Neural progenitor cell (in vitro differentiated cells): ENCODE measurements at regions not wholly inside any gene's neighbourhood (a gene's known extent, or its start where the extent isn't known, plus 50 kb on each side); places are given as distances from the start of the nearest gene placed in this dataset.

Experiments used
- DNase-seq: peaks from one replicate; pipeline ENCODE4 v3.0.0-alpha.2; 2016; ENCODE audit warnings: low spot score
- H2AFZ ChIP-seq: fragments of 200-600 bp; sonication (generic); replicated peaks from 2 replicates; pipeline ENCODE4 v1.6.1; 2016; ENCODE audit warnings: antibody characterized with exemption
- H3F3A ChIP-seq: fragments of 200-600 bp; sonication (generic); 2 replicates; pipeline ENCODE4 v1.6.1; 2016; ENCODE audit warnings: antibody characterized with exemption, low read depth
- H3K27ac ChIP-seq: fragments of 200-600 bp; sonication (generic); 2 replicates; pipeline ENCODE4 v1.5.1; 2016; ENCODE audit warnings: mild to moderate bottlenecking
- H3K27me3 ChIP-seq: fragments of 200-600 bp; sonication (generic); 2 replicates; pipeline ENCODE4 v1.6.1; 2016; ENCODE audit warnings: mild to moderate bottlenecking, moderate library complexity
- H3K36me3 ChIP-seq: fragments of 200-600 bp; sonication (generic); 2 replicates; pipeline ENCODE4 v1.5.1; 2016
- H3K4me1 ChIP-seq: fragments of 200-600 bp; sonication (generic); 2 replicates; pipeline ENCODE4 v1.6.1; 2016; ENCODE audit warnings: mixed run types
- H3K4me2 ChIP-seq: fragments of 200-600 bp; sonication (generic); 2 replicates; pipeline ENCODE4 v1.6.1; 2016
- H3K4me3 ChIP-seq: fragments of 200-600 bp; sonication (generic); 2 replicates; pipeline ENCODE4 v1.5.1; 2016
- H3K79me2 ChIP-seq: fragments of 200-600 bp; sonication (generic); 2 replicates; pipeline ENCODE4 v1.6.1; 2016; ENCODE audit warnings: low read depth
- H3K9ac ChIP-seq: fragments of 200-600 bp; sonication (generic); 2 replicates; pipeline ENCODE4 v1.6.1; 2016
- H3K9me3 ChIP-seq: fragments of 200-600 bp; sonication (generic); 2 replicates; pipeline ENCODE4 v1.5.1; 2016; ENCODE audit warnings: low read depth
- H4K20me1 ChIP-seq: fragments of 200-600 bp; sonication (generic); 2 replicates; pipeline ENCODE4 v1.6.1; 2016; ENCODE audit warnings: low read depth
- H3K27ac Mint-ChIP-seq: 3 replicates; pipeline ENCODE4 v1.8.0; 2021; ENCODE audit warnings: mixed read lengths
- H3K27me3 Mint-ChIP-seq: 2 replicates; pipeline ENCODE4 v1.8.0; 2022; ENCODE audit warnings: low read depth, mild to moderate bottlenecking, inconsistent platforms, moderate library complexity, mixed read lengths; ENCODE audit not compliant: insufficient read depth
- H3K36me3 Mint-ChIP-seq: 3 replicates; pipeline ENCODE4 v1.8.0; 2021; ENCODE audit warnings: mixed read lengths
- H3K4me1 Mint-ChIP-seq: 3 replicates; pipeline ENCODE4 v1.8.0; 2021; ENCODE audit warnings: mixed read lengths
- H3K4me3 Mint-ChIP-seq: 3 replicates; pipeline ENCODE4 v1.8.0; 2021; ENCODE audit warnings: mild to moderate bottlenecking, moderate library complexity, mixed read lengths
- H3K9me3 Mint-ChIP-seq: 3 replicates; pipeline ENCODE4 v1.8.0; 2020; ENCODE audit warnings: mixed read lengths
- CTCF ChIP-seq: fragments of 200-600 bp; sonication (generic); IDR thresholded peaks from 2 replicates; pipeline ENCODE4 v1.5.1; 2017; ENCODE audit warnings: antibody characterized with exemption, mild to moderate bottlenecking
- EZH2 ChIP-seq: fragments of 200-600 bp; sonication (generic); IDR thresholded peaks from 2 replicates; pipeline ENCODE4 v1.6.1; 2017; ENCODE audit warnings: antibody characterized with exemption, mild to moderate bottlenecking, moderate library complexity
- EZH2phosphoT487 ChIP-seq: fragments of 200-600 bp; sonication (generic); IDR thresholded peaks from 2 replicates; pipeline ENCODE4 v1.6.1; 2017; ENCODE audit warnings: antibody characterized with exemption

DNA sequence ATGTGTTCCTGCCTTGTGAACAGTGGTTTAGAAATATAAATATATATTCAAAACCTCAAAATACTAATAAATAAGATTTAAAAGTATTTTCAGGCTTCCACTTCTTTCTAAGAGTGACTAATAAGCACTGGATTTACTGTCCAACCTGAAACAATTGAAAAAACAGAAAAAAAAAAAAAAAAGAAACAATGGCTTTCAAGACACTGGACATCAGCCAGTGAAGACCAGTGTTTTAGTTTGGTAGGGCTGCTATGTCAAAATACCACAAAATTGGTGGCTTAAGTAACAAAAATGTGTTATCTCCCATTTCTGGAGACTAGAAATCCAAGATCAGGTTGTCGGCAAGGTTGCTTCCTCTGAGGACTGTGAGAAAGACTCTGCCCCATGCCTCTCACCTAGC lies 101.4 kb upstream of the PDE7B start:
- TF ChIP-seq EZH2 (no peak), CTCF (no peak), EZH2phosphoT487 (no peak)
- Mint-ChIP-seq H3K4me3 (no peak overlapping the region), H3K27me3 (peaks cover 2% of the 10 kb centered on the region), H3K36me3 (no peaks in the 10 kb centered on the region), H3K27ac (no peak overlapping the region), H3K4me1 (no peaks in the 10 kb centered on the region), H3K9me3 (no peaks in the 10 kb centered on the region)
- no peak for DNase-seq
- no peaks in the 10 kb centered on the region for H4K20me1 ChIP-seq
- H3K27me3 ChIP-seq: no peaks in the 10 kb centered on the region
- no peak overlapping the region for H2AFZ ChIP-seq
- H3K36me3 ChIP-seq: no peaks in the 10 kb centered on the region
- no peaks in the 10 kb centered on the region for H3K9me3 ChIP-seq
- H3K4me3 ChIP-seq: no peak overlapping the region
- no peak overlapping the region for H3K9ac ChIP-seq
- H3K27ac ChIP-seq: no peak overlapping the region
- no peaks in the 10 kb centered on the region for H3K79me2 ChIP-seq
- H3F3A ChIP-seq: no peaks in the 10 kb centered on the region
- no peak overlapping the region for H3K4me2 ChIP-seq
- H3K4me1 ChIP-seq: no peaks in the 10 kb centered on the region

- H3K4me1 ChIP-seq: no peaks in the 10 kb centered on the region
- no peak overlapping the region for H3K4me3 ChIP-seq
- H3K4me1 Mint-ChIP-seq: no peaks in the 10 kb centered on the region
- no peak overlapping the region for H3K4me2 ChIP-seq
- H3K4me3 Mint-ChIP-seq: no peak overlapping the region
- no peak overlapping the region for H3K27ac ChIP-seq
- no peak overlapping the region for H3K9ac ChIP-seq
- no peak overlapping the region for H2AFZ ChIP-seq
- H3K9me3 Mint-ChIP-seq: no peaks in the 10 kb centered on the region
- no peaks in the 10 kb centered on the region for H3K79me2 ChIP-seq
- DNase-seq: no peak
- peaks cover 2% of the 10 kb centered on the region for H3K27me3 Mint-ChIP-seq
- H3K36me3 Mint-ChIP-seq: no peaks in the 10 kb centered on the region
- TF ChIP-seq EZH2phosphoT487: no peak
- TF ChIP-seq CTCF: no peak
- no peak for TF ChIP-seq EZH2
- H3K27ac Mint-ChIP-seq: no peak overlapping the region
- H3K9me3 ChIP-seq: no peaks in the 10 kb centered on the region
- H3K27me3 ChIP-seq: no peaks in the 10 kb centered on the region
- no peaks in the 10 kb centered on the region for H3F3A ChIP-seq
- H3K36me3 ChIP-seq: no peaks in the 10 kb centered on the region
- H4K20me1 ChIP-seq: no peaks in the 10 kb centered on the region
Measured at GRCh38 chr6:135753196-135753595, 98.3 kb upstream of the PDE7B start.

DNA sequence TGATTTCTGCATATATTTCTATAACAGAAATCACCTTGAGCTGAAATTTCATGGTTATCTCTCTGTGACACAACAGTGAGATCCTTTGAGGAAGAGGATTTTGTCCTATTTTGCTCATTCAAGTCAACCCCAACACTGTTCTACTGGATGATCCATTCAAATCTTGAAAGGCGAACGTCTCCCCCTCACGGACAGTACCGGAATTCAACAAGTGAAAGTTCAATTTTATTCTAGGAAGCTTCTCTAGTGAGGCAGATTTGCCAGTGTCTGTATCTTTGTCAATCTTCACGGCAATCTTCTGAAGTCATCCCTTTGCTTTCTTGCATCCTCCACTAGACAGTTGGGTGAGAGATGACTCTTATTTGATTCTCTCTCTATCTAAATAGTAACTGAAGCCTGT lies 91.7 kb upstream of the PDE7B start:
- Histone ChIP-seq H3K9ac (no peak overlapping the region), H3K4me1 (no peaks in the 10 kb centered on the region), H4K20me1 (no peaks in the 10 kb centered on the region), H3K27ac (no peak overlapping the region), H3K36me3 (no peaks in the 10 kb centered on the region), H3K27me3 (no peaks in the 10 kb centered on the region), H3K4me3 (no peak overlapping the region), H2AFZ (no peak overlapping the region), H3F3A (no peaks in the 10 kb centered on the region), H3K79me2 (no peaks in the 10 kb centered on the region), H3K4me2 (no peak overlapping the region), H3K9me3 (no peaks in the 10 kb centered on the region)
- Mint-ChIP-seq H3K4me1 (no peaks in the 10 kb centered on the region), H3K27me3 (no peaks in the 10 kb centered on the region), H3K4me3 (no peak overlapping the region), H3K36me3 (no peaks in the 10 kb centered on the region), H3K27ac (no peak overlapping the region), H3K9me3 (peaks cover 7% of the 10 kb centered on the region)
- no peak for TF ChIP-seq EZH2
- TF ChIP-seq EZH2phosphoT487: no peak
- TF ChIP-seq CTCF: peak; percentile 33
- DNase-seq: peak; percentile 6

DNA sequence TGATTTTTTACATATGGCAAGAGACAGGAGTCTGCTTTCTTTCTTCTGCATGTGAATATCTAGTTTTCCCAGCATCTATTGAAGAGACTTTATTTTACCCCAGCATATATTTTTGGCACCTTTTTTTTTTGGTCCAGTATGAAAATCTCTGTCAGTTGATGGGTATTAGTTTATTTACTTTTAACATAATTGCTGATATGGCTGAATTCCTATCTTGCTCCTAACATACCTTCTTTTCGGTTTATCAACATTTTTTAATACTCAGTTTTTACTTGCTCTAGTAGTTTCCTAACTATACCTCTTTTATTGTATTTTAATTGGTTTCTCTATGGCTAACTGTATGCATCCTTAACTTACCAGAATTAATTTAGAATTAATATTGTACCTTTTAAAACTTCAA lies 77.5 kb upstream of the PDE7B start:
- H3K27me3 ChIP-seq: no peaks in the 10 kb centered on the region
- no peaks in the 10 kb centered on the region for H3K4me1 Mint-ChIP-seq

More for the DNA sequence above, 77.5 kb upstream of the PDE7B start:
- Histone ChIP-seq H3K9me3 (no peaks in the 10 kb centered on the region), H3K4me1 (no peaks in the 10 kb centered on the region), H3F3A (no peaks in the 10 kb centered on the region), H3K9ac (no peak overlapping the region), H3K36me3 (no peaks in the 10 kb centered on the region), H3K4me3 (no peak overlapping the region), H3K4me2 (no peak overlapping the region), H4K20me1 (no peaks in the 10 kb centered on the region), H3K27ac (no peak overlapping the region), H3K79me2 (no peaks in the 10 kb centered on the region), H2AFZ (no peak overlapping the region)
- H3K9me3 Mint-ChIP-seq: no peaks in the 10 kb centered on the region
- peaks cover 2% of the 10 kb centered on the region for H3K27me3 Mint-ChIP-seq
- H3K36me3 Mint-ChIP-seq: no peaks in the 10 kb centered on the region
- no peak overlapping the region for H3K27ac Mint-ChIP-seq
- TF ChIP-seq EZH2phosphoT487 (no peak), EZH2 (no peak), CTCF (no peak)
- no peak overlapping the region for H3K4me3 Mint-ChIP-seq
- no peak for DNase-seq
